ENCODE measurements at regions not wholly inside any gene's neighbourhood (a gene's known extent, or its start where the extent isn't known, plus 50 kb on each side); places are given as distances from the start of the nearest gene placed in this dataset.

GRCh38 chr3:189512039-189512438, 119.2 kb upstream of the TP63 start:
- TF ChIP-seq POLR2A (IDR thresholded peaks at IDR 0.05), result no peak
- TF ChIP-seq CTCF (IDR thresholded peaks at IDR 0.05), result no peak
- Histone ChIP-seq H3K27me3 (no peaks in the 10 kb centered on the region), H3K27ac (no peak overlapping the region), H3K36me3 (no peaks in the 10 kb centered on the region), H3K4me3 (no peak overlapping the region), H3K4me1 (no peaks in the 10 kb centered on the region), H3K9me3 (peaks cover 0 to 2% (median 0%) of the 10 kb centered on the region in 12 donors)
- no peak for DNase-seq
- intact Hi-C loops (cut with DNase I), result no loop called here
- 58 to 67% (median 64%) methylated on average over 1 of the region's 1 CpG for WGBS, 4 donors
- no peak for ATAC-seq

- Histone ChIP-seq H3K4me1 (no peaks in the 10 kb centered on the region), H3K27ac (no peak overlapping the region), H3K9me3 (peaks cover 0 to 9% (median 0%) of the 10 kb centered on the region in 12 donors), H3K36me3 (no peaks in the 10 kb centered on the region), H3K4me3 (no peak overlapping the region), H3K27me3 (no peaks in the 10 kb centered on the region)
- ATAC-seq (no peak), DNase-seq (no peak)
- no peak for TF ChIP-seq POLR2A (IDR thresholded peaks at IDR 0.05)
- intact Hi-C loops (cut with DNase I), result no loop called here
These were observed 118.4 kb upstream of the TP63 start for GRCh38 chr3:189512821-189513220.

- 71 to 83% (median 77%) methylated on average over 9 of the region's 9 CpGs for WGBS, 4 donors
These were observed 117.7 kb upstream of the TP63 start for GRCh38 chr3:189513281-189514117.

GRCh38 chr3:189516039-189516438, 115.2 kb upstream of the TP63 start:
- Histone ChIP-seq H3K36me3 (no peaks in the 10 kb centered on the region), H3K27ac (no peak overlapping the region), H3K4me1 (no peaks in the 10 kb centered on the region), H3K27me3 (no peaks in the 10 kb centered on the region), H3K9me3 (peaks cover 0 to 21% (median 15%) of the 10 kb centered on the region in 12 donors), H3K4me3 (no peak overlapping the region)
- intact Hi-C loops (cut with DNase I), result no loop called here
- DNase-seq (no peak), ATAC-seq (no peak)
- 60 to 69% (median 61%) methylated on average over 3 of the region's 3 CpGs for WGBS, 4 donors
- TF ChIP-seq POLR2A (IDR thresholded peaks at IDR 0.05) (no peak), CTCF (IDR thresholded peaks at IDR 0.05) (no peak)

More at GRCh38 chr3:189513281-189514117, 117.7 kb upstream of the TP63 start:
- no peak overlapping the region for H3K27ac ChIP-seq
- H3K9me3 ChIP-seq, result peaks cover 0 to 14% (median 4%) of the 10 kb centered on the region in 12 donors
- DNase-seq (no peak), ATAC-seq (no peak)
- no peaks in the 10 kb centered on the region for H3K4me1 ChIP-seq
- no peaks in the 10 kb centered on the region for H3K27me3 ChIP-seq
- no peak overlapping the region for H3K4me3 ChIP-seq
- TF ChIP-seq CTCF (IDR thresholded peaks at IDR 0.05) (no peak), POLR2A (IDR thresholded peaks at IDR 0.05) (no peak)
- intact Hi-C loops (cut with DNase I), result no loop called here
- H3K36me3 ChIP-seq, result no peaks in the 10 kb centered on the region

Measured in heart left ventricle (tissue), 16 donors.